H1 (cell line): ENCODE measurements at regions not wholly inside any gene's neighbourhood (a gene's known extent, or its start where the extent isn't known, plus 50 kb on each side); places are given as distances from the start of the nearest gene placed in this dataset.

Experiments
- CREB1 ChIP-seq: IDR thresholded peaks from 2 replicates; pipeline ENCODE4 v1.6.1; 2012; ENCODE audit warnings: inconsistent platforms
- NANOG ChIP-seq: IDR thresholded peaks from 2 replicates; pipeline ENCODE4 v1.6.1; 2011; ENCODE audit warnings: low read length, low read depth, mild to moderate bottlenecking, inconsistent platforms; ENCODE audit not compliant: insufficient read depth, poor library complexity, severe bottlenecking
- TF ChIP-seq, protein P1 (sequence below): fragments of 300-600 bp; sonication (generic); IDR thresholded peaks from 2 replicates; pipeline ENCODE4 v1.7.1; 2012; ENCODE audit warnings: low read length, moderate library complexity, mild to moderate bottlenecking, inconsistent platforms; ENCODE audit not compliant: insufficient replicate concordance
- TF ChIP-seq, protein P2 (sequence below), 3 experiments: IDR thresholded peaks; 1 replicate in 2 of 3; 2 replicates in 1 of 3; pipeline versions ENCODE4 v1.5.1 to v1.6.1; 2011; ENCODE audit warnings: low read length in 3 of 3, mild to moderate bottlenecking in 3 of 3, inconsistent platforms in 2 of 3, low read depth in 1 of 3, moderate library complexity in 1 of 3; ENCODE audit not compliant: insufficient read depth in 1 of 3; ENCODE audit errors: control extremely low read depth in 1 of 3

GRCh38 chr6:163998496-163998895 lies 584.0 kb downstream of the QKI start (continued):
- TF ChIP-seq, protein P1, sequence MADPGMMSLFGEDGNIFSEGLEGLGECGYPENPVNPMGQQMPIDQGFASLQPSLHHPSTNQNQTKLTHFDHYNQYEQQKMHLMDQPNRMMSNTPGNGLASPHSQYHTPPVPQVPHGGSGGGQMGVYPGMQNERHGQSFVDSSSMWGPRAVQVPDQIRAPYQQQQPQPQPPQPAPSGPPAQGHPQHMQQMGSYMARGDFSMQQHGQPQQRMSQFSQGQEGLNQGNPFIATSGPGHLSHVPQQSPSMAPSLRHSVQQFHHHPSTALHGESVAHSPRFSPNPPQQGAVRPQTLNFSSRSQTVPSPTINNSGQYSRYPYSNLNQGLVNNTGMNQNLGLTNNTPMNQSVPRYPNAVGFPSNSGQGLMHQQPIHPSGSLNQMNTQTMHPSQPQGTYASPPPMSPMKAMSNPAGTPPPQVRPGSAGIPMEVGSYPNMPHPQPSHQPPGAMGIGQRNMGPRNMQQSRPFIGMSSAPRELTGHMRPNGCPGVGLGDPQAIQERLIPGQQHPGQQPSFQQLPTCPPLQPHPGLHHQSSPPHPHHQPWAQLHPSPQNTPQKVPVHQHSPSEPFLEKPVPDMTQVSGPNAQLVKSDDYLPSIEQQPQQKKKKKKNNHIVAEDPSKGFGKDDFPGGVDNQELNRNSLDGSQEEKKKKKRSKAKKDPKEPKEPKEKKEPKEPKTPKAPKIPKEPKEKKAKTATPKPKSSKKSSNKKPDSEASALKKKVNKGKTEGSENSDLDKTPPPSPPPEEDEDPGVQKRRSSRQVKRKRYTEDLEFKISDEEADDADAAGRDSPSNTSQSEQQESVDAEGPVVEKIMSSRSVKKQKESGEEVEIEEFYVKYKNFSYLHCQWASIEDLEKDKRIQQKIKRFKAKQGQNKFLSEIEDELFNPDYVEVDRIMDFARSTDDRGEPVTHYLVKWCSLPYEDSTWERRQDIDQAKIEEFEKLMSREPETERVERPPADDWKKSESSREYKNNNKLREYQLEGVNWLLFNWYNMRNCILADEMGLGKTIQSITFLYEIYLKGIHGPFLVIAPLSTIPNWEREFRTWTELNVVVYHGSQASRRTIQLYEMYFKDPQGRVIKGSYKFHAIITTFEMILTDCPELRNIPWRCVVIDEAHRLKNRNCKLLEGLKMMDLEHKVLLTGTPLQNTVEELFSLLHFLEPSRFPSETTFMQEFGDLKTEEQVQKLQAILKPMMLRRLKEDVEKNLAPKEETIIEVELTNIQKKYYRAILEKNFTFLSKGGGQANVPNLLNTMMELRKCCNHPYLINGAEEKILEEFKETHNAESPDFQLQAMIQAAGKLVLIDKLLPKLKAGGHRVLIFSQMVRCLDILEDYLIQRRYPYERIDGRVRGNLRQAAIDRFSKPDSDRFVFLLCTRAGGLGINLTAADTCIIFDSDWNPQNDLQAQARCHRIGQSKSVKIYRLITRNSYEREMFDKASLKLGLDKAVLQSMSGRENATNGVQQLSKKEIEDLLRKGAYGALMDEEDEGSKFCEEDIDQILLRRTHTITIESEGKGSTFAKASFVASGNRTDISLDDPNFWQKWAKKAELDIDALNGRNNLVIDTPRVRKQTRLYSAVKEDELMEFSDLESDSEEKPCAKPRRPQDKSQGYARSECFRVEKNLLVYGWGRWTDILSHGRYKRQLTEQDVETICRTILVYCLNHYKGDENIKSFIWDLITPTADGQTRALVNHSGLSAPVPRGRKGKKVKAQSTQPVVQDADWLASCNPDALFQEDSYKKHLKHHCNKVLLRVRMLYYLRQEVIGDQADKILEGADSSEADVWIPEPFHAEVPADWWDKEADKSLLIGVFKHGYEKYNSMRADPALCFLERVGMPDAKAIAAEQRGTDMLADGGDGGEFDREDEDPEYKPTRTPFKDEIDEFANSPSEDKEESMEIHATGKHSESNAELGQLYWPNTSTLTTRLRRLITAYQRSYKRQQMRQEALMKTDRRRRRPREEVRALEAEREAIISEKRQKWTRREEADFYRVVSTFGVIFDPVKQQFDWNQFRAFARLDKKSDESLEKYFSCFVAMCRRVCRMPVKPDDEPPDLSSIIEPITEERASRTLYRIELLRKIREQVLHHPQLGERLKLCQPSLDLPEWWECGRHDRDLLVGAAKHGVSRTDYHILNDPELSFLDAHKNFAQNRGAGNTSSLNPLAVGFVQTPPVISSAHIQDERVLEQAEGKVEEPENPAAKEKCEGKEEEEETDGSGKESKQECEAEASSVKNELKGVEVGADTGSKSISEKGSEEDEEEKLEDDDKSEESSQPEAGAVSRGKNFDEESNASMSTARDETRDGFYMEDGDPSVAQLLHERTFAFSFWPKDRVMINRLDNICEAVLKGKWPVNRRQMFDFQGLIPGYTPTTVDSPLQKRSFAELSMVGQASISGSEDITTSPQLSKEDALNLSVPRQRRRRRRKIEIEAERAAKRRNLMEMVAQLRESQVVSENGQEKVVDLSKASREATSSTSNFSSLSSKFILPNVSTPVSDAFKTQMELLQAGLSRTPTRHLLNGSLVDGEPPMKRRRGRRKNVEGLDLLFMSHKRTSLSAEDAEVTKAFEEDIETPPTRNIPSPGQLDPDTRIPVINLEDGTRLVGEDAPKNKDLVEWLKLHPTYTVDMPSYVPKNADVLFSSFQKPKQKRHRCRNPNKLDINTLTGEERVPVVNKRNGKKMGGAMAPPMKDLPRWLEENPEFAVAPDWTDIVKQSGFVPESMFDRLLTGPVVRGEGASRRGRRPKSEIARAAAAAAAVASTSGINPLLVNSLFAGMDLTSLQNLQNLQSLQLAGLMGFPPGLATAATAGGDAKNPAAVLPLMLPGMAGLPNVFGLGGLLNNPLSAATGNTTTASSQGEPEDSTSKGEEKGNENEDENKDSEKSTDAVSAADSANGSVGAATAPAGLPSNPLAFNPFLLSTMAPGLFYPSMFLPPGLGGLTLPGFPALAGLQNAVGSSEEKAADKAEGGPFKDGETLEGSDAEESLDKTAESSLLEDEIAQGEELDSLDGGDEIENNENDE = no peak
- TF ChIP-seq, protein P2, sequence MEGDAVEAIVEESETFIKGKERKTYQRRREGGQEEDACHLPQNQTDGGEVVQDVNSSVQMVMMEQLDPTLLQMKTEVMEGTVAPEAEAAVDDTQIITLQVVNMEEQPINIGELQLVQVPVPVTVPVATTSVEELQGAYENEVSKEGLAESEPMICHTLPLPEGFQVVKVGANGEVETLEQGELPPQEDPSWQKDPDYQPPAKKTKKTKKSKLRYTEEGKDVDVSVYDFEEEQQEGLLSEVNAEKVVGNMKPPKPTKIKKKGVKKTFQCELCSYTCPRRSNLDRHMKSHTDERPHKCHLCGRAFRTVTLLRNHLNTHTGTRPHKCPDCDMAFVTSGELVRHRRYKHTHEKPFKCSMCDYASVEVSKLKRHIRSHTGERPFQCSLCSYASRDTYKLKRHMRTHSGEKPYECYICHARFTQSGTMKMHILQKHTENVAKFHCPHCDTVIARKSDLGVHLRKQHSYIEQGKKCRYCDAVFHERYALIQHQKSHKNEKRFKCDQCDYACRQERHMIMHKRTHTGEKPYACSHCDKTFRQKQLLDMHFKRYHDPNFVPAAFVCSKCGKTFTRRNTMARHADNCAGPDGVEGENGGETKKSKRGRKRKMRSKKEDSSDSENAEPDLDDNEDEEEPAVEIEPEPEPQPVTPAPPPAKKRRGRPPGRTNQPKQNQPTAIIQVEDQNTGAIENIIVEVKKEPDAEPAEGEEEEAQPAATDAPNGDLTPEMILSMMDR (IDR thresholded peaks at IDR 0.05; ENCODE audit: control extremely low read depth in 1 of 3, insufficient read depth in 1 of 3, low read depth in 1 of 3, low read length in 3 of 3) = no peak
- TF ChIP-seq CREB1 (no peak), NANOG (no peak)
- TF ChIP-seq, all 59 proteins: peak for 0
